Astrocyte of the spinal cord (primary cell): ENCODE measurements at regions not wholly inside any gene's neighbourhood (a gene's known extent, or its start where the extent isn't known, plus 50 kb on each side); places are given as distances from the start of the nearest gene placed in this dataset.

Source experiments
- DNase-seq: peaks from one replicate; pipeline ENCODE4 v3.0.0; 2011; ENCODE audit warnings: low read depth, low spot score
- H3K4me3 ChIP-seq: 2 replicates; pipeline ENCODE4 v1.5.1; 2011; ENCODE audit warnings: low read depth, mild to moderate bottlenecking, low read length, moderate library complexity
- CTCF ChIP-seq: IDR thresholded peaks from 2 replicates; pipeline ENCODE4 v1.5.1; 2012; ENCODE audit warnings: low read depth, mild to moderate bottlenecking, low read length, inconsistent platforms
- in situ Hi-C: cut with HindIII; loops from 2 replicates; pipeline ENCODE4 v1.10.0; 2017; ENCODE audit warnings: low sequenced_read_pairs

- in situ Hi-C loops = no loop called here
These were observed 272.3 kb downstream of the NAF1 start for GRCh38 chr4:162894387-162894786.

GRCh38 chr4:162891788-162892707, 274.6 kb downstream of the NAF1 start:
- in situ Hi-C loops = no loop called here
- H3K4me3 ChIP-seq = no peak overlapping the region
- no peak for TF ChIP-seq CTCF
- no peak for DNase-seq

More at GRCh38 chr4:162894387-162894786, 272.3 kb downstream of the NAF1 start:
- DNase-seq = no peak
- TF ChIP-seq CTCF = no peak
- H3K4me3 ChIP-seq = no peak overlapping the region

GRCh38 chr4:162878096-162878495, 288.6 kb downstream of the NAF1 start:
- in situ Hi-C loops = no loop called here
- DNase-seq = no peak
- no peak overlapping the region for H3K4me3 ChIP-seq
- TF ChIP-seq CTCF = no peak

- no peak for TF ChIP-seq CTCF
- in situ Hi-C loops = no loop called here
- H3K4me3 ChIP-seq = no peak overlapping the region
- no peak for DNase-seq
These were observed 291.9 kb downstream of the NAF1 start for GRCh38 chr4:162874748-162875147.

GRCh38 chr4:162871990-162872389, 294.7 kb downstream of the NAF1 start:
- DNase-seq = no peak
- no peak for TF ChIP-seq CTCF
- H3K4me3 ChIP-seq = no peak overlapping the region
- in situ Hi-C loops = no loop called here

GRCh38 chr4:162869157-162869556, 297.5 kb downstream of the NAF1 start:
- no peak overlapping the region for H3K4me3 ChIP-seq
- no peak for TF ChIP-seq CTCF
- DNase-seq = no peak
- in situ Hi-C loops = no loop called here
